Glutamatergic neuron (in vitro differentiated cells): ENCODE measurements at regions not wholly inside any gene's neighbourhood (a gene's known extent, or its start where the extent isn't known, plus 50 kb on each side); places are given as distances from the start of the nearest gene placed in this dataset.

Source experiments
- DNase-seq: peaks from one replicate; pipeline ENCODE4 v3.0.0; 2022
- H3K27ac Mint-ChIP-seq: one replicate; pipeline ENCODE4 v1.8.0; 2020; ENCODE audit warnings: mild to moderate bottlenecking, mixed read lengths, inconsistent platforms; ENCODE audit not compliant: unreplicated experiment
- H3K27me3 Mint-ChIP-seq: one replicate; pipeline ENCODE4 v1.8.0; 2020; ENCODE audit warnings: mild to moderate bottlenecking, moderate library complexity, mixed read lengths, inconsistent platforms; ENCODE audit not compliant: unreplicated experiment
- H3K36me3 Mint-ChIP-seq: one replicate; pipeline ENCODE4 v1.8.0; 2020; ENCODE audit warnings: mild to moderate bottlenecking, mixed read lengths, inconsistent platforms; ENCODE audit not compliant: unreplicated experiment
- H3K4me1 Mint-ChIP-seq: one replicate; pipeline ENCODE4 v1.8.0; 2020; ENCODE audit warnings: mild to moderate bottlenecking, low read depth, mixed read lengths, inconsistent platforms; ENCODE audit not compliant: unreplicated experiment
- H3K4me3 Mint-ChIP-seq: one replicate; pipeline ENCODE4 v1.8.0; 2020; ENCODE audit warnings: mild to moderate bottlenecking, mixed read lengths, inconsistent platforms; ENCODE audit not compliant: unreplicated experiment
- H3K9me3 Mint-ChIP-seq: one replicate; pipeline ENCODE4 v1.8.0; 2020; ENCODE audit warnings: mild to moderate bottlenecking, moderate library complexity, mixed read lengths, inconsistent platforms; ENCODE audit not compliant: unreplicated experiment
- TF ChIP-seq, protein P1 (sequence below): fragments of 200-600 bp; sonication (generic); IDR thresholded peaks from one replicate; pipeline ENCODE4 v1.5.0; 2021; ENCODE audit not compliant: partially characterized antibody, unreplicated experiment

DNA sequence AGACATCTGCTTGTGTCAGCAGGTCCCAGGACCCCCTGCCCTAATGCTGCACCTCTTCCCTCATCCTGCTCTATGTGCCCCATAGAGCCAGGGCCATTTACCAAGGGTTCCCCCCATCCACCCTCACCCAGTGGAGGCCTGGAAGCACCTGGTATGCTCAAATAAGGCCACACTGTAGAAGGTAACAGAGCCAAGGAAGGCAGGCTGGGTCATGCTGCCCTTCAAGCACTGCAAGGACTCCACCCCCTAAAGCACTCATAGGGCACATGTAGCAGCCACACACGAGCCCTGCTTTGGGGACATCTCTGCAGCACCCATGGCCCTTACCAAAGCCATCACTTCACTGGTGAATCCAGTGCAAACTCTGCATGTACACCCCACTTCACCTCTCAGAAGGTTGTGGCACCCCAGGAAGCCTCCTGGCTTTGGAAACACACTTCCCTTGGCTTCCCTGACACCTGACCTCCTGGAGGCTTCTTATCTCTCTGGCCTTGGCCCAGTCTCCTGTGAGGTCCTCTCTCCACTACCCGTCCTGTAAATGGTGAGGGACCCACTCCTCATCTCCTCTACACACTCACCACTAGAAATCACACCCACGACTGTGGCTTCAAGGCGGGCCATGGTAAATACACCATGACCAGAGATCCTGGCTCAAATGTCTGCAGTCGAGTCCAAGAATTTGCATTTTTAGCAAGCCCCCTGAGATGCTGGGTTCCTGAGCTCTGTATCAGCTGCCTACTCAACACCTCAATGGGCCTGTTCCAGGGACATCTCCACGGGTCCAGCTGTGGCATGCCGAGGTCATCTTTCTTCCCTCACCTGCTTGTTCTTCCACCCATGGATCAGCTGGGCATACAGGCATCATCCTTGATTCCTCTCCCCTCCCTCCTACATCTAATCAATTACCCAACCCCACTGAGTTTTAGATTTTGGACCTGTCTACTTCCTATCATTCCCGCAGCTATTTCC is 80.9 kb upstream of the DOCK9 start:
- TF ChIP-seq, protein P1, sequence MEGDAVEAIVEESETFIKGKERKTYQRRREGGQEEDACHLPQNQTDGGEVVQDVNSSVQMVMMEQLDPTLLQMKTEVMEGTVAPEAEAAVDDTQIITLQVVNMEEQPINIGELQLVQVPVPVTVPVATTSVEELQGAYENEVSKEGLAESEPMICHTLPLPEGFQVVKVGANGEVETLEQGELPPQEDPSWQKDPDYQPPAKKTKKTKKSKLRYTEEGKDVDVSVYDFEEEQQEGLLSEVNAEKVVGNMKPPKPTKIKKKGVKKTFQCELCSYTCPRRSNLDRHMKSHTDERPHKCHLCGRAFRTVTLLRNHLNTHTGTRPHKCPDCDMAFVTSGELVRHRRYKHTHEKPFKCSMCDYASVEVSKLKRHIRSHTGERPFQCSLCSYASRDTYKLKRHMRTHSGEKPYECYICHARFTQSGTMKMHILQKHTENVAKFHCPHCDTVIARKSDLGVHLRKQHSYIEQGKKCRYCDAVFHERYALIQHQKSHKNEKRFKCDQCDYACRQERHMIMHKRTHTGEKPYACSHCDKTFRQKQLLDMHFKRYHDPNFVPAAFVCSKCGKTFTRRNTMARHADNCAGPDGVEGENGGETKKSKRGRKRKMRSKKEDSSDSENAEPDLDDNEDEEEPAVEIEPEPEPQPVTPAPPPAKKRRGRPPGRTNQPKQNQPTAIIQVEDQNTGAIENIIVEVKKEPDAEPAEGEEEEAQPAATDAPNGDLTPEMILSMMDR = no peak
- Mint-ChIP-seq H3K4me1 (no peaks in the 10 kb centered on the region), H3K9me3 (peaks cover 1% of the 10 kb centered on the region), H3K4me3 (no peak overlapping the region), H3K36me3 (no peaks in the 10 kb centered on the region), H3K27ac (no peak overlapping the region), H3K27me3 (no peaks in the 10 kb centered on the region)
- DNase-seq = no peak

DNA sequence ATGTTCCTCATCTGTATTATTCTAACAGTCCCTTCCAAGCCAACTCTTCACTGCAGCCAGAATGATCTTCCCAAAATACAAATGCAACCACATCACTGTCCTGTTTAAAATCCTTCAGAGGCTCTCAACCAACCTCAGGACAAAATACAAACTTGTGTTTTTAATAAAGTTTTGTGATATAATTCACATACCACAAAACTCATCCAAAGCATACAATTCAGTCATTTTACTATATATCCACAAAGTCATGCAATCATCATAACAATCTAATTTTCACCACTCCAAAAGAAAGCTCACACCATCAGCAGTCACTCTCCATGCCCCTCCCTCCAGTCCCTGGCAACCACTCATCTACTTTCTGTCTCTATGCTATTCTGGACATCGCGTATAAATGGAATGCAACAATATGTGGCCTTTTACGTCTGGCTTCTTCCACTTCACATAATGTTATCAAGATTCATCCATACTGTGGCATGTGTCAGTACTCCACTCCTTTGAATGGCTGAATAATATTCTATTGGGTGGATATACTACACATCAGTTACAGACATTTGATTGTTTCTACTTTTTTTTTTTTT is 81.7 kb upstream of the DOCK9 start:
- no peak overlapping the region for H3K4me3 Mint-ChIP-seq
- H3K27ac Mint-ChIP-seq = no peak overlapping the region
- no peaks in the 10 kb centered on the region for H3K27me3 Mint-ChIP-seq
- TF ChIP-seq, protein P1 = no peak
- peaks cover 1% of the 10 kb centered on the region for H3K9me3 Mint-ChIP-seq
- DNase-seq = no peak
- no peaks in the 10 kb centered on the region for H3K4me1 Mint-ChIP-seq
- no peaks in the 10 kb centered on the region for H3K36me3 Mint-ChIP-seq

DNA sequence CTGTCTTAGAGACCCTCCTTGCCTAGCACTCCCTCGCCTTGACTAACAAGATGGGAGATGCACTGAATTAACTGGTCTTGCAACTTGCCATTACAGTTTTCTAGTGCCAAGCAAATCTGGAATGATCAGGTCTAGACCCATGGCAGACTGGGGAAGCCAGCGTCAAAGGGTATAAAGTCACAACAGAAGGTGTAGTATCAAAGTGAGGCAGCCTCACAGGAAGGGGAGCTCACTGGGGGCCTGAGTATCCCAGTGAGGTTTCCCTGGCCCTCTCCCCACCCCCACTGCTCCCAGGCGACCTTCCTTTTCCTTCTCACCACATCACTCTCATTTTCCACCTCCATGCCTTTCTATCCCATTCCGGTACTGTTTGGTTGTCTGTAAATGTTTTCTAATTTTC is 83.5 kb upstream of the DOCK9 start:
- no peak for DNase-seq
- Mint-ChIP-seq H3K36me3 (no peaks in the 10 kb centered on the region), H3K4me1 (no peaks in the 10 kb centered on the region), H3K4me3 (no peak overlapping the region), H3K9me3 (peaks cover 1% of the 10 kb centered on the region), H3K27ac (no peak overlapping the region), H3K27me3 (no peaks in the 10 kb centered on the region)
- TF ChIP-seq, protein P1 = no peak

DNA sequence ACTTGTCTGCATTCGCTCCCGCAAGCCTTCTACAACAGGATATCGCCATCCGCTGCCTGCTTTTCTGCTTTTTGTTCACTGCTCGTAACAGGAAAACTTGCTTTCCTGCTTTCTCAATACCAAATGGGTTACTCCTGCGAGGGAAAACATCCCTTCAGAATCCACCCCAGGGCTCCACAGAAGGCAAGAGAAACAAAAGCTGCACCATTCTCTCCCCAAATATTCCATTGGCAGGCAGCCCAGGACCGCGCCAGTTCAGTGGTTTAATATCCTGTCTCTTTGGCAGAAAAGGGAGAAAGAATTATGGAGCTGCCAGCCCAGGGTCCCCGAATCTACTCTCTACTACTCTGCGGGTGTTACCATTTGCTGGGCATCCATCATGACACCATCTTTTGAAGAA is 84.7 kb upstream of the DOCK9 start:
- no peak for DNase-seq
- no peaks in the 10 kb centered on the region for H3K4me1 Mint-ChIP-seq
- H3K27ac Mint-ChIP-seq = no peak overlapping the region
- no peaks in the 10 kb centered on the region for H3K27me3 Mint-ChIP-seq
- no peak overlapping the region for H3K4me3 Mint-ChIP-seq
- TF ChIP-seq, protein P1 = no peak
- peaks cover 1% of the 10 kb centered on the region for H3K9me3 Mint-ChIP-seq
- H3K36me3 Mint-ChIP-seq = no peaks in the 10 kb centered on the region

DNA sequence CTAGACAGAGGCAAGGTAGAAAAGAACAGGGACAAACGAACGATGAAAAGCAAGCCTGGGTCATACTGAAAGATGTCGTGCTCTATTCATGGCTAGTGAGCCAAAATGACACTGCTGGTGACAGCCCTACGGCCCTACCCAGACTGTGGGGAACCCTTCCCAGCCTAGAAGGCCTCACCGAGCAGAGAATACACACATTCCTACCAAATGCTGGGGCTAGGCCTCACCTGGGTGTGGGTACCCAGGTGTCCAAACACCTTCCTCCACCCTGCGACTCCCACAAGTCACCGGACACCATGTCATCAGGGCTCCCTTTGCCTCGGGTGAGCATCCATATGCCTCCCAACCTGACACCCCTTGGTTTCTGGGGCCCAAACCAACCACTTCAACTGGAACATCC is 85.3 kb upstream of the DOCK9 start:
- H3K4me3 Mint-ChIP-seq = no peak overlapping the region
- no peaks in the 10 kb centered on the region for H3K36me3 Mint-ChIP-seq
- no peaks in the 10 kb centered on the region for H3K4me1 Mint-ChIP-seq
- peaks cover 1% of the 10 kb centered on the region for H3K9me3 Mint-ChIP-seq
- no peak overlapping the region for H3K27ac Mint-ChIP-seq
- TF ChIP-seq, protein P1 = no peak
- no peaks in the 10 kb centered on the region for H3K27me3 Mint-ChIP-seq
- DNase-seq = no peak
